ENCODE measurements at regions not wholly inside any gene's neighbourhood (a gene's known extent, or its start where the extent isn't known, plus 50 kb on each side); places are given as distances from the start of the nearest gene placed in this dataset.

- TF ChIP-seq YY1 (IDR thresholded peaks at IDR 0.05; ENCODE audit: insufficient read depth, insufficient read length): no peak
- no peak for TF ChIP-seq ZNF274 (IDR thresholded peaks at IDR 0.05; ENCODE audit: low read depth, low read length)
- TF ChIP-seq SUZ12 (IDR thresholded peaks at IDR 0.05; ENCODE audit: extremely low read depth, insufficient read depth, insufficient read length): no peak
Measured at GRCh38 chr14:71240866-71241520, 333.7 kb downstream of the PCNX1 start.
